ENCODE measurements at regions not wholly inside any gene's neighbourhood (a gene's known extent, or its start where the extent isn't known, plus 50 kb on each side); places are given as distances from the start of the nearest gene placed in this dataset.
"Not testable (repeated sequence)": the region's sequence is repeated elsewhere in the genome, so short reads cannot be mapped to it uniquely, and the experiment has no call there.

- peak; percentile 9 for DNase-seq (ENCODE audit: low read depth)
These were observed 89.4 kb upstream of the ADCY2 start for GRCh38 chr5:7306556-7306955.

GRCh38 chr5:7307709-7308108 lies 88.2 kb upstream of the ADCY2 start:
- not testable (repeated sequence) for DNase-seq (ENCODE audit: low read depth)

GRCh38 chr5:7309715-7310114 lies 86.2 kb upstream of the ADCY2 start:
- DNase-seq (ENCODE audit: low read depth) = not testable (repeated sequence)

- not testable (repeated sequence) for DNase-seq (ENCODE audit: low read depth)
These were observed 85.3 kb upstream of the ADCY2 start for GRCh38 chr5:7310656-7311055.

GRCh38 chr5:7315118-7315517 lies 80.8 kb upstream of the ADCY2 start:
- DNase-seq (ENCODE audit: low read depth) = no peak

GRCh38 chr5:7317751-7318150 lies 78.2 kb upstream of the ADCY2 start:
- DNase-seq (ENCODE audit: low read depth) = no peak

- no peak for DNase-seq (ENCODE audit: low read depth)
These were observed 75.1 kb upstream of the ADCY2 start for GRCh38 chr5:7320701-7321301.

GRCh38 chr5:7321724-7322123 lies 74.2 kb upstream of the ADCY2 start:
- no peak for DNase-seq (ENCODE audit: low read depth)

GRCh38 chr5:7324919-7325318 lies 71.0 kb upstream of the ADCY2 start:
- no peak for DNase-seq (ENCODE audit: low read depth)

GRCh38 chr5:7325975-7326913 lies 69.7 kb upstream of the ADCY2 start:
- no peak for DNase-seq (ENCODE audit: low read depth)

- DNase-seq (ENCODE audit: low read depth) = no peak
These were observed 66.8 kb upstream of the ADCY2 start for GRCh38 chr5:7329141-7329540.

GRCh38 chr5:7329712-7330111 lies 66.2 kb upstream of the ADCY2 start:
- no peak for DNase-seq (ENCODE audit: low read depth)

GRCh38 chr5:7330256-7330655 lies 65.7 kb upstream of the ADCY2 start:
- DNase-seq (ENCODE audit: low read depth) = no peak

- DNase-seq (ENCODE audit: low read depth) = no peak
These were observed 64.8 kb upstream of the ADCY2 start for GRCh38 chr5:7331131-7331530.

Data from activated T-cell treated with anti-CD3 and anti-CD28 coated beads for 48 hours (primary cell).